HEK293 (cell line): ENCODE measurements at regions not wholly inside any gene's neighbourhood (a gene's known extent, or its start where the extent isn't known, plus 50 kb on each side); places are given as distances from the start of the nearest gene placed in this dataset.
"Not testable (repeated sequence)": the region's sequence is repeated elsewhere in the genome, so short reads cannot be mapped to it uniquely, and the experiment has no call there.

ENCODE experiments used
- CTCF ChIA-PET: fragments of 350-600 bp; formaldehyde crosslinking; extraction: SDS; loops from one replicate; lab custom pipeline; 2021; ENCODE audit warnings: antibody characterized with exemption; lab: Yijun Ruan, JAX
- POLR2A ChIA-PET: fragments of 300-600 bp; formaldehyde crosslinking; extraction: SDS; loops from one replicate; lab custom pipeline; 2020; ENCODE audit warnings: antibody characterized with exemption, inconsistent platforms; lab: Yijun Ruan, JAX
- H3K27ac ChIP-seq: fragments of 200-500 bp; sonication (Bioruptor generic); 2 replicates; pipeline ENCODE4 v1.5.1; 2014; ENCODE audit warnings: low read depth, low read length, control low read depth, inconsistent platforms; ENCODE audit errors: extremely low read depth
- H3K36me3 ChIP-seq, 2 experiments: fragments of 200-500 bp in 1 of 2; sonication (Bioruptor generic) in 1 of 2; 1 replicate in 1 of 2; 2 replicates in 1 of 2; pipeline ENCODE4 v1.5.1; 2014 to 2017; ENCODE audit warnings: inconsistent platforms in 2 of 2, low read length in 2 of 2; ENCODE audit not compliant: control insufficient read depth in 2 of 2, insufficient read depth in 1 of 2
- H3K4me1 ChIP-seq: fragments of 200-500 bp; sonication (Bioruptor generic); 2 replicates; pipeline ENCODE4 v1.5.1; 2014; ENCODE audit warnings: mild to moderate bottlenecking, low read length, inconsistent platforms; ENCODE audit not compliant: control insufficient read depth, insufficient read depth
- H3K4me3 ChIP-seq: 2 replicates; pipeline ENCODE4 v1.5.1; 2011; ENCODE audit warnings: low read depth, mild to moderate bottlenecking, control low read depth, low read length, moderate library complexity
- H3K9me3 ChIP-seq: fragments of 200-500 bp; sonication (Bioruptor generic); 2 replicates; pipeline ENCODE4 v1.5.1; 2014; ENCODE audit warnings: low read depth, low read length, inconsistent platforms; ENCODE audit not compliant: control insufficient read depth, insufficient read depth
- SETDB1 ChIP-seq: IDR thresholded peaks from one replicate; pipeline ENCODE4 v1.6.1; 2017; ENCODE audit warnings: mild to moderate bottlenecking, low read length, moderate library complexity, mixed read lengths; ENCODE audit not compliant: insufficient read length
- TRIM28 ChIP-seq: IDR thresholded peaks from 2 replicates; pipeline ENCODE4 v1.6.1; 2011; ENCODE audit warnings: low read length, control low read depth, borderline replicate concordance

DNA sequence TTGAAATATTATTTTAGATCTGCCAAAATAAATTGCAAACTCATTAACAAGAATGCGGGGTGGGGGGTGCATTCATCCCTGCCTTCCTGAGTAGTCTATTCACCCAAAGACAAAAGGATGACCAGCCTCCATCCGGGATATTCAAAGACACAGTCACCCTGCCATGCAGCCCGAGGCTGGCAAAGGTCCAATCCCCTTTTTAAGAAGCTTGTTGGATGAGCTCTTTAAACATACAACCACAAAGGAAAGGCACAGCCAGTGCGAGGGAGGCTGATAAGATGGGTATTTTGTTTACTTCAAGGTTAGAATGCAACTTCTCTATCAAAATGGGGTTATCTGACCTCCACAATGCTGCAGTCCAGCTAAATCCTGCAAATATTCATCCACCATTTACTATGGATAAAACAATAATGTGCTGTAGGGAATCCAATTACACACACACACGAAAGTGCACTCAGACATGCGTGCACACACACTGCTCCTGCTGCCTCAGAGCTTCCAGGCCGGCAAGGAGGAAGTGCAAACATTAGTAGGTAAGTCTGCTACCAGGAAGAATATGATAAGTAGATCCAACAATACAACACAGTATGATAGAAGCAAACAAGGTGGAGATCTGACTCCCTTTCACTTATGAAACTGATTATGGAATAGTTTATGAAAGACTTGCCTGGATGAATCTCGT, 133.6 kb downstream of the CCDC74A start:
- H3K36me3 ChIP-seq, H3K4me1 ChIP-seq, H3K9me3 ChIP-seq, H3K4me3 ChIP-seq, H3K27ac ChIP-seq, POLR2A ChIA-PET: not testable (repeated sequence)
- CTCF ChIA-PET = interaction anchor here (0.6 to 2.6 kb wide), 2 partner anchors 12 to 68 kb away, joined by 4 to 6 read pairs; no protein-coding TSS in a partner anchor

DNA sequence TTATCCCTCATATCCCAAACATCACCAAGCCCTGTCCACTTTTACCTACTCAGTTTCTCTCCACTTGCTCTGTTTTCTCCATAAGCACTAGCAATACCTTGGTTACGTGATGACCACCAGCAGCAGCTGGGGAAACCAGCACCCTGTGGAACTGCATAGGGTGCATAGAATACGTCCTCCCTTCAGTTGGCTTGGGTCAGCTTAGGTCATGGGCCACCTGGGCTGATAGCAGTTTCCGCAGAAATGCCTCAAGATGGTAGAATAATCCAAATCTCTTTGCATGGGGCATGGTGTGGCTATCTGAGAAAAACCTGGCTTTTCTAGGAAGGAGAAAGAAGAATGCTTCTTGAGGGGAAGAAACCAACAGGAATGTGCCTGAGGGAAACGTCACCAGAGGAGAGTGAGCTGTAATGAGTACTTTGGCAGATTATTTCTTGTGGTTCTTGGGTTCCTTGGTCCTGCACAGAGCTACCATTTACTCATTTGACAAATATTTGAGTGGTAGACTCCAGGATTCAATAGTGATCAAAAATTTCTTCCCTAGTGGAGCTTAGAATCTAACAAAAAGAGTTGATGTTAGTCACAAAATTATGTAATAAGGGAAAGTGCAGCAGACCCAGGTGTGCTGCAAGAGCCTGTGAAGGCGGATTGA, 134.3 kb downstream of the CCDC74A start:
- H3K4me3 ChIP-seq, H3K4me1 ChIP-seq, H3K9me3 ChIP-seq, H3K36me3 ChIP-seq, POLR2A ChIA-PET, H3K27ac ChIP-seq: not testable (repeated sequence)
- CTCF ChIA-PET = interaction anchor here (0.6 to 2.6 kb wide), 2 partner anchors 11 to 69 kb away, joined by 4 to 6 read pairs; no protein-coding TSS in a partner anchor

DNA sequence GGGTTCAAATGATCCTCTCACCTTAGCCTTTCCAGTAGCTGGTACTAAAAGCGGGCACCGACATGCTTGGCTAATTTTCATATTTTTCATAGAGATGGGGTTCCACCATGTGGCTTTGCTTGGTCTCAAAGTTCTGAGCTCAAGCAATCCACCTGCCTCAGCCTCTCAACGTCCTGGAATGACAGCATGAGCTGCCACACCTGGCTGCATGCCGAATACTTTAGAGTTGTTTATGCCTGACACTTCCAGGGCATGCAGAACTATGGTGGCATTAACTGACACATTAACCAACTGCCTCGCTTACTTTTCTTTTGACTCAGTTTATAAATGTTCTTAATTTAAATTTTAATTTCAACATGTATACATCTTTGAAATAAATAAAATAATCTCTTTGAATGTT, 135.8 kb downstream of the CCDC74A start:
- CTCF ChIA-PET = interaction anchor here (0.7 to 2.6 kb wide), 2 partner anchors 8 to 10 kb away, joined by 3 to 6 read pairs; no protein-coding TSS in a partner anchor
- H3K4me1 ChIP-seq, H3K27ac ChIP-seq, POLR2A ChIA-PET, H3K4me3 ChIP-seq, H3K9me3 ChIP-seq, H3K36me3 ChIP-seq: not testable (repeated sequence)

DNA sequence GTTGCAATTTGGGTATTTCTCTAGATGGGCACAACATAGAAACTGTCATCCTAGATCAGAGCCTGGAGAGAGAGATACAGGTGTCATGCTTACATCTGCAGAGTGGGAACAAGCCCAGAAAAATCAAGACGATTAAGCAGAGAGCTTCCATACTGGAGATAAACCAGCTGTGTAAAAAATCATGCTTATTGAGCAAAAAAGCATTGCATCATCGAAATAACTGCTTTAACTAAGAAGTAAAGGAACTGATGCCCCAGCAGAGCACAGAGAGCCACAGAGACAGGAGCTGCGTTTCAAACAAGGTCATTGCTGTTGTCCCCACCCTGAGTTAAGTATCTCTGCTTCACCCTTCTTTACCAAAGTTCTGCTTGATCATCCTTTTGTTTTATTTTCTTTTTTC, 138.0 kb downstream of the CCDC74A start:
- H3K4me1 ChIP-seq, H3K9me3 ChIP-seq, H3K4me3 ChIP-seq, POLR2A ChIA-PET, H3K36me3 ChIP-seq, H3K27ac ChIP-seq: not testable (repeated sequence)
- CTCF ChIA-PET = interaction anchor here (1.0 kb wide), 1 partner anchor 252 kb away, joined by 3 read pairs; no protein-coding TSS in a partner anchor

DNA sequence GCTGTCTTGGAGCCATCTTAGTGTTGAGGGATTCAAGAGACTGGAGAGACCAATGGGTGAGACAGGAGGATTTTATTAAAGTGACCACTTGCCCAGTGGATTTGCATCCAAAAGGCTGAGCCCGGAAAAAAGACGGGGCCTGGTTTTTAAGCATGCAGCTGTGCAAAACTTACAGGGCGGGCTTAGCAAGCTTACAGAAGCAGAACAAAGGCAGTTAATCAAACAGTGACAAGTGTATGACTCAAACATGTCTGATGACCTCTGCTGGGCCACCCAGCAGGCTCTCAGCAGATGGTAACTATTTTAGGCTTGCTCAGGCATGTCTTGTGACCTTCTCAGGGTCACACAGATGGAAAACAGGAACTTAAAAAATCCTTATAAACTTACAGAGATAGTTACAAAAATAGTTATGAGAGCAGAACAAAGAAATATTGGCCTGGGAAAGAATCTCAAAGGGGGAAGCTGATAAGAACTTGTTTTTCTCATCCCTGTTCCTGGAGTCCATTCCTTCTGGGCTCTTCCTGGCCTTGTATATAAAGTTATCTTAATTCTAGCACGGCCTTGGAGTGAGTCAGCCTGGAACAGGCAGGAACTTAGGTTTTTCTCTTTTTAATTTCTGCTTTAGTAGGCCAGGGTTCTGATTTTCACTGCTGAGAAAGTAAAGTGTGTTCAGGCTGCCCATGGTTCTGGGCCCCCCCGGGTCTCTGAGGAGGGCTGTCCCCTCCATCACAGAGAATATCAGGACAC, 141.3 kb downstream of the CCDC74A start:
- H3K4me1 ChIP-seq, H3K36me3 ChIP-seq, H3K9me3 ChIP-seq, H3K4me3 ChIP-seq, POLR2A ChIA-PET: not testable (repeated sequence)
- peak; percentile 97 for TF ChIP-seq SETDB1
- peak; percentile 91 for TF ChIP-seq TRIM28
- CTCF ChIA-PET = interaction anchor here (0.7 to 1.5 kb wide), 2 partner anchors 13 to 93 kb away, joined by 3 to 4 read pairs; no protein-coding TSS in a partner anchor
- H3K27ac ChIP-seq = peak overlapping the region; percentile 48; the same call in 1 of the 2 replicates

DNA sequence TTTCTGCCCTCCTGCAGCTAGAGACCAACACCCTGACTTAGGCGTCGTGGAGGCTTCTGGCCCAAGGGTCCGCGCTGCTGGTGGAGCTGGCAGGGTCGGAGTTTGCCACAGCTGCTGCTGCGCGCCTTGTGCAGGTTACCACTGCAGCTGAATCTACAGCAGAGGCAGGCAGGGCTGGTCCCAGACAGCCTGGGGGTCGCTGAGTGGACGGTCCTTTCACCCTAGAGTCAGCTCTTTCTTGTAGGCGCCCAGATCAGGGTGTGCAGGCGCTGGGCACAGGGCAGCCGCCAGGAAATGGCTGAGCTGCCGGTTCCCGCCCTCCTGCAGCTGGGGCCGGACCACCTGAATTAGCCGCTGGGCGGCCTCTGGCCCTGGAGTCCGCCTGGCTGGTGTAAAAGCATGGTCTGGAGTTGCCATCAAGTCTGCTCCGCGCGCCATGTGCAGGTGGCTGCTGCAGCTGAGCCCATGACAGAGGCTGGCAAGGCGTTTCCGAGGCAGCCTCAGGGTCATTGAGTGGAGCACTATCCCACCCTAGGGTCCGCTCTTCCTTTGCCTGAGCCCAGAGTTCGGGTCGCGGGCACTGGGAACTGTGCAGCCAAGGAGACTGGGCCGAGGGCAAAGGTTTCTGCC, 144.3 kb downstream of the CCDC74A start:
- H3K4me1 ChIP-seq, H3K27ac ChIP-seq, H3K9me3 ChIP-seq, H3K4me3 ChIP-seq, H3K36me3 ChIP-seq: not testable (repeated sequence)
- ChIA-PET POLR2A (interaction anchor here (1.0 to 2.6 kb wide), 3 partner anchors 11 to 179 kb away, joined by 3 to 18 read pairs (median 6); partner anchors contain the start of gene MZT2A), CTCF (interaction anchor here (0.6 to 3.3 kb wide), 16 partner anchors 8 to 520 kb away, joined by 3 to 29 read pairs (median 5); no protein-coding TSS in a partner anchor)
